Activated T-cell treated with anti-CD3 and anti-CD28 coated beads, Interleukin-2, amount 50 U/mL, for 24 hours (primary cell): ENCODE measurements at regions not wholly inside any gene's neighbourhood (a gene's known extent, or its start where the extent isn't known, plus 50 kb on each side); places are given as distances from the start of the nearest gene placed in this dataset.

Source experiments
- DNase-seq: peaks from one replicate; pipeline ENCODE4 v3.0.0-alpha.2; 2020
- H3K27ac Mint-ChIP-seq: 2 replicates; pipeline ENCODE4 v1.8.0; 2020; ENCODE audit warnings: mild to moderate bottlenecking, mixed read lengths
- H3K27me3 Mint-ChIP-seq: 2 replicates; pipeline ENCODE4 v1.8.0; 2020; ENCODE audit warnings: mixed read lengths
- H3K36me3 Mint-ChIP-seq: 2 replicates; pipeline ENCODE4 v1.8.0; 2020; ENCODE audit warnings: low read depth, mixed read lengths
- H3K4me1 Mint-ChIP-seq: 2 replicates; pipeline ENCODE4 v1.8.0; 2020; ENCODE audit warnings: low read depth, mixed read lengths
- H3K4me3 Mint-ChIP-seq: 2 replicates; pipeline ENCODE4 v1.8.0; 2020; ENCODE audit warnings: mild to moderate bottlenecking, moderate library complexity, mixed read lengths
- H3K9me3 Mint-ChIP-seq: 2 replicates; pipeline ENCODE4 v1.8.0; 2020; ENCODE audit warnings: mixed read lengths

DNA sequence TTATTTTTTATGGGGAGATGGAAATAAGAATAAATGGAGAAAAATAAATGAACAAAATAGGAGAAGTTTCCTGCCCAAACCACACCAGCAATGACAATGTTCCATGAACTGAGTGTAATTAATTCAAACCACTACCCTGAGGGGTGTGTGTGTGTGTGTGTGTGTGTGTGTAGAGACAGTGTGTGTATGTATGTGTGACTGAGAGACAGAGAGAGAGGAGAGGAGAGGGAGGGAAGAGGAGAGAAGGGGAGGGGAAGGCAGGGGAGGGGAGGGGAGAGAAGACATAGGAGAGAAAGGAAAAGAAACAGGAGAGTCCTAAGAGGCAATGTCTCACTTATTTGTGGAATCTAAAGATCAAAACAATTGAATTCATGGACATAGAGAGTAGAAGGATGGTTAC, 65.0 kb upstream of the POU2AF1 start:
- no peak overlapping the region for H3K27ac Mint-ChIP-seq

DNA sequence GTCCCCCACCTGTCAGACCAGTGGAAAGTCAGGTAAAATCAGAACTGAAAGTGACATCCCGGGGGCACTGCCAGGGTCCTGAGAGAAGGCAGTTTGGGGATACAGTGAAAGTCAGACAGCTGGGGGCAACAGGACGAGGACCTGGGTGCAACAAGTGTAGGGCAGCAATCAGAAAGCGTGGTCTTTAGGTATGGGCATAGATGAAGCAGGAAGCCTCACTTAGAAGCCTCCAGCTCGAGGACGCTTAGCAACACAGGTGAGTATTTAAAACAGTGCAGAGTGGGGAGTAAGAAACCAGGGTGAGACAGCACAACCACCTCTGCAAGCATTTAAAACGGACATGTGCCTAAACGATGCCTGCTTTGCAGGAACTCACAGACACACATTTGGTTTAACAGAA, 64.6 kb upstream of the POU2AF1 start:
- no peak for DNase-seq
- Mint-ChIP-seq H3K9me3 (no peaks in the 10 kb centered on the region), H3K4me1 (peaks cover 23% of the 10 kb centered on the region), H3K27me3 (no peaks in the 10 kb centered on the region), H3K4me3 (no peak overlapping the region), H3K36me3 (no peaks in the 10 kb centered on the region), H3K27ac (no peak overlapping the region)

More for the DNA sequence above, 65.0 kb upstream of the POU2AF1 start:
- DNase-seq, result no peak
- Mint-ChIP-seq H3K4me3 (no peak overlapping the region), H3K27me3 (no peaks in the 10 kb centered on the region), H3K4me1 (peaks cover 23% of the 10 kb centered on the region), H3K9me3 (no peaks in the 10 kb centered on the region), H3K36me3 (no peaks in the 10 kb centered on the region)

DNA sequence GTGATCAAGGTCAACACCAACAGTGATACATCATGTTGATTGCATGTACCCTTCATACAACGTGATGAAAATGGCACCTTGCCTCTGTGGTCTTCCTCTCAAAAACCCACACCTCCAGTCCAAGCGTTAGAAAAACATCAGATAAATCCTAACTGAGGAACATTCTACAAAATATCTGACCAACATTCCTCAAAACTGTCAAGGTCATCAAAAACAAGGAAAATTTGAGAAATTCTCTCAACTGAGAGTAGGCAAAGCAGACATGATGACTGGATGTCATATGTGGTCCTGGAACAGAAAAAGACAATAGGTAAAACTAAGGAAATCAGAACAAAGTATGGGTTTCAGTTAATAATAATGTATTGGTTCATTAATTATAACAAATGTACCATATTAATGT, 64.0 kb upstream of the POU2AF1 start:
- Mint-ChIP-seq H3K4me1 (peaks cover 23% of the 10 kb centered on the region), H3K27ac (no peak overlapping the region), H3K4me3 (no peak overlapping the region), H3K27me3 (no peaks in the 10 kb centered on the region), H3K36me3 (no peaks in the 10 kb centered on the region), H3K9me3 (no peaks in the 10 kb centered on the region)
- no peak for DNase-seq

DNA sequence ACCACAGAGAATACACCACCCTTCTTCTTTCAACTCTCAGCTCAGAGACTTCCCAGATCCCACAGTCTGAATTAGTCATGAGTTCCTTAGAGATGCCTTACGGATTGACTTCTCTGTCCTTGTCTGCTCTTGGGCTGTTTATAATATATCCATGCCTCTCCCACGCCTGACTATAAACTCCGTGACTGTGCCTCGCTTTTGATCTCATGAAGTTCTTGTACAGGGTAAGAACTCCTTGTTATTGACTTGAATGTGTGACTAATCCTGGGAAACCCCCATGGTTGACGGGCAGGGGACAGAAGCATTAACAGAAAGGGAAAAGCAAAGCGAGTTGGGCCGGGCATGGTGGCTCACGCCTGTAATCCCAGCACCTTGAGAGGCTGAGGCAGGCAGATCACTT, 62.4 kb upstream of the POU2AF1 start:
- H3K4me3 Mint-ChIP-seq, result no peak overlapping the region
- peaks cover 23% of the 10 kb centered on the region for H3K4me1 Mint-ChIP-seq
- H3K36me3 Mint-ChIP-seq, result no peaks in the 10 kb centered on the region
- H3K9me3 Mint-ChIP-seq, result no peaks in the 10 kb centered on the region
- no peak overlapping the region for H3K27ac Mint-ChIP-seq
- no peaks in the 10 kb centered on the region for H3K27me3 Mint-ChIP-seq
- peak; percentile 30 for DNase-seq

DNA sequence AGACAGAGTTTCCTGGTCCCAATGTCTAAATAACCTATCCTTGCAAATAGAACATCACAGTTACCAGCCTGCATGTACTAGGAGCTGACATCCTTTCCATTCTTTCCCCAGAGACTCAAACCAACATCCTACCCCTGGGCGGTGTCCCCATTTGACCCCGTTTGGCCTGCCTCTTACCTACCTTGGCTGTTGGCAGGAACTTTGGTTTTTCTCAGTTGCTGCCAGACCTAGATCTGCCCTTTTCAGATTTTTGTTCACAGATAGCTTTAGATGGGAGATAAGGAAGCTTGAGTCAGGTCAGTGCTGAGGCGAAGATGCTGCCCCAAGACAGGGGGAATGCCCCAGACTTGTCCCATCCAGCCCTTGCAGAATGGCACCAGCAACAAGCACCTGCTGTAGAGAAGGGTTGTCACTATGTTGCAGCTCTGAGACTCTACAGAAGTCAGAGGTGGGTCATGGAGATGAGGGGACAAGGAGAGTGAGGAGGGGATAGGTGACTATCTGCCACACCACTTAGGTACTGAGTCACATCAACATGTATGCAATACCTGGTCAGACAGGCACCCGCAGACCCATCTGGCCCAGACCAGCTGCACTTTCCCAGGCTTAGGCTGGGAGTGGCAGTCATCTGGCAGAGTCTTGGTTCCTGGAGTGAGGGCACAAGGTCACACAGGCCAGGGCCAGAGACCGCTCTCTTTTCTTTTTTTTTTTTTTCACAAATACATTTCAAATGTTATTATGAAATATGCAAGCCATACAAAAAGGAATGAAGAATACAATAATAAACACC, 61.5 kb upstream of the POU2AF1 start:
- no peaks in the 10 kb centered on the region for H3K27me3 Mint-ChIP-seq

DNA sequence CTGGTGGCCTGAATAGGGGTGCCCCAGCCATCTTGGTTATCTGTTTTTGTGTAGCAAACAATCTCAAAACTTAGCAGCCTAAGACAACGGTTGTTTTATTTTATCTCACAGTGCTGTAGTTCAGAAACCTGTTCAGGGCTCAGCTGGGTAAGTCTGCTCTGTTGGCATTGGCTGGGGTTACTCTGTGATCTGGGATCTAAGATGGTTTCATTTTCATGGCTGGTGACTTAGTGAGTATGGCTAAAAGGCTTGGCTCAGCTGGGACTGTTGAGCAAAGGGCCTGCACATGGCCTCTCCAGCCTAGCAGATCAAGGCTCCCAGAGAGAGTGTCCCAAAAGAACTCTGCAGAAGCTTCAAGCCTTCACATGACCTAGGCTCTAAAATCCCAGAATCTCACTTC, 60.8 kb upstream of the POU2AF1 start:
- no peak overlapping the region for H3K27ac Mint-ChIP-seq
- no peaks in the 10 kb centered on the region for H3K36me3 Mint-ChIP-seq
- no peak overlapping the region for H3K4me3 Mint-ChIP-seq
- no peaks in the 10 kb centered on the region for H3K9me3 Mint-ChIP-seq
- no peaks in the 10 kb centered on the region for H3K27me3 Mint-ChIP-seq
- DNase-seq, result peak; percentile 2
- peaks cover 15% of the 10 kb centered on the region for H3K4me1 Mint-ChIP-seq

More for the DNA sequence above, 61.5 kb upstream of the POU2AF1 start:
- no peaks in the 10 kb centered on the region for H3K9me3 Mint-ChIP-seq
- H3K4me3 Mint-ChIP-seq, result no peak overlapping the region
- H3K36me3 Mint-ChIP-seq, result no peaks in the 10 kb centered on the region
- H3K4me1 Mint-ChIP-seq, result peaks cover 15% of the 10 kb centered on the region
- DNase-seq, result peak; percentile 21
- H3K27ac Mint-ChIP-seq, result no peak overlapping the region

DNA sequence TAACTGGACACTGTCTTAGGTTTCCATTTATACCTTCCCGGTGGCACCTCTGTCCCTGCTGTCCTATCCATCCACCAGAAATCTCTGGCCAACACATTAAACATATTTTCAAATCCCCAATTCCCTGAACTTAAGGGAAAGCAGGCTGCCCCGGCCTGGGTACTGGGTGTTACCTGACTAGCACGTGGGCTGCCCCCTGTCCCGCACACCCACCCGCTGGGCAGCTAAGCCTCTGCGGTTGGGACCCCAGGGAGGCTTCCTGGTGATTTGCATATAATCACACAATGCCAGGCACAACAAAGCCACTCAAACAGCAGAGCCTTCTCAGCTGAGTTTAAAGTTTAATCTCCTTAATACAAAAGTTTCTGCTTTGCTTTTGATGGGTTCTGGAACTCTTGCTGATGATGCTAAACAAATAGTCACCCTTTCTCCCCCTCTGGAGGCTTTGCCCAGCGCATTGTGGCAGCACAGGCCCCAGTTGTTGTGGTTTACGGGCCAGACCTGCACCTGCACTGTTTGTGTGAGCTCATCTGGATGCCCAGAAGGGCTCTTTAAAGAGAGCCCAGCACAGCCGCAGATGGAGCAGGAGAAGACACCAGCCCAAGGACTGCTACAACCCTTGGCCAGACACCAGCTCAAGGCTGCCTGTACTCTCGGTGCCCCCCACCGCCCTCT, 59.9 kb upstream of the POU2AF1 start:
- Mint-ChIP-seq H3K9me3 (no peaks in the 10 kb centered on the region), H3K36me3 (no peaks in the 10 kb centered on the region)
- DNase-seq, result no peak

DNA sequence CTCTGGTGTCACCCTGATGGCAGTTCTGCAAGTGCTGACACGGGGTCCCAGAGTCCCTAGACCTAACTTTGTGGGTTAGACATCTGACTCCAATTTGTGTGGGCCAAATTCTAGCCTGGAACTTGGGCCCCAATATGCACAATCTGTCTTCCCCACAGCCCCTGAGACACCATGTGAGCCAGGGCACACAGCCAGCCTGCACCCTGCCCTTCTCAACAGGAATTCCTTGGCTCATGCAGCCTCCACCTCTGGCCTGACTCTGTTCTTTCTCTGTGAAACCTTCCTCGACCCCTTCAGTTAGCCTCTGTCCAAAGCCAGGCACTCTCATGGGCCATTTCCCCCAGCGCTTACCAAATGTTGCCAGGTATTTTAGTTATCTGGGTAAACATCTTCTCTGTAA, 59.1 kb upstream of the POU2AF1 start:
- DNase-seq, result no peak
- peaks cover 15% of the 10 kb centered on the region for H3K4me1 Mint-ChIP-seq
- H3K27ac Mint-ChIP-seq, result no peak overlapping the region
- no peaks in the 10 kb centered on the region for H3K36me3 Mint-ChIP-seq
- H3K27me3 Mint-ChIP-seq, result no peaks in the 10 kb centered on the region
- H3K4me3 Mint-ChIP-seq, result no peak overlapping the region
- no peaks in the 10 kb centered on the region for H3K9me3 Mint-ChIP-seq

More for the DNA sequence above, 59.9 kb upstream of the POU2AF1 start:
- Mint-ChIP-seq H3K27me3 (no peaks in the 10 kb centered on the region), H3K4me1 (peaks cover 15% of the 10 kb centered on the region), H3K27ac (no peak overlapping the region), H3K4me3 (no peak overlapping the region)

DNA sequence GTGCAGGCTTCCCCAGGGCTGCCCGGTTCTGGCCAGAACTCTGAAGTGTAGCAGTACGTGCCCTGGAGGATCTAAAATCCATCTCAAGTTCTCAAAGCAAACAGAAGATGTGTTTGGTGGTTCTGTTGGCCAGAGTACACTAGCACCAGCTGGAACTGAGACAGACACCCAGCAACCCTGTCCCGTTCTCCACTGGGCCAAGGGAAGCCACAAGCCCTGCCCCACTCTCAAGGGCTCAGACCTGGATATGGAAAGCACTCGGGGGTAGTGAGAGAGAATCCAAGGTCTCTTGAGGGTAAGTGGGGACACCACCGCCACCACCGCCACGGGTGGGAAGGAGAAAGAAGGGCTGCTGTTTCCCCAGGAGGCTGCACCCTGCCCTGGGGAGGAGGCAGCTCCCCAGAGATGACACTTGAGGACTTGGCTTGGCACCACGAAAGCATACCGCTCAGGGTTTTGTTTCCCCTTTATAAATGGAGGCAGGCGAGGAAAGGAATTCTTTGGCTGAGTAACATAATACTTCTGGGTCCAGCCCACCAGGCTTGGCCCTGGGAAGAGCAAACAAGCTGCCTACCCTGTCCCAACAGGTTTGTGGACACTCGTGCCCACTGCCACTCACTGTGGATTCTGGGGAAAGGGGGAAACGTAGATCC, 56.1 kb upstream of the POU2AF1 start:
- H3K27ac Mint-ChIP-seq, result no peak overlapping the region
- DNase-seq, result no peak
- H3K4me3 Mint-ChIP-seq, result no peak overlapping the region
- no peaks in the 10 kb centered on the region for H3K27me3 Mint-ChIP-seq
- H3K4me1 Mint-ChIP-seq, result peaks cover 9% of the 10 kb centered on the region
- H3K9me3 Mint-ChIP-seq, result no peaks in the 10 kb centered on the region
- no peaks in the 10 kb centered on the region for H3K36me3 Mint-ChIP-seq

DNA sequence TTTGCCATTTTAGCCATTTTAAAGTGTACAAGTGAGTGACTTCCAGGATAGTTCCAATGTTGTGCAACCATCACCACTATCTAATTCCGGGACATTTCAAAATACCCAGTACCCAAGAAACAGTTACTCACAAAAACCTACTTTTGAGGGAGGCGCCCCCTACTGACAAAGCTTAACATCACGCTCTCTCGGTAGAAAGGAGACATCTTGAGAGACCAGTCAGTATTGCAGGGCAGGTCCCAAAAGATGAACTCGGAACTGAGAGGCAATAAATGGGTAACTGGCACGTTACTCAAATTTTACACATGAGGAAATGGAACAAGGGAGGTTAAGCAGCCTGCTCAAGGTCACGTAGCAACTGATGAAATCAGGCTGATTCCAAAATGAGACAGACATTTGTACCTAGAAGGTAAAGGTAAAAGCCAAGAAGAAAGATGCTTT, 50.0 kb upstream of the POU2AF1 start:
- Mint-ChIP-seq H3K27me3 (no peaks in the 10 kb centered on the region), H3K4me1 (no peaks in the 10 kb centered on the region), H3K9me3 (no peaks in the 10 kb centered on the region), H3K36me3 (no peaks in the 10 kb centered on the region), H3K27ac (no peak overlapping the region), H3K4me3 (no peak overlapping the region)
- peak; percentile 65 for DNase-seq
